Endothelial cell of umbilical vein (primary cell): ENCODE measurements at regions not wholly inside any gene's neighbourhood (a gene's known extent, or its start where the extent isn't known, plus 50 kb on each side); places are given as distances from the start of the nearest gene placed in this dataset.

Experiments used
- BruUV-seq: library from RNA; stranded (reverse); fragments of 400-500 nt; replicated peaks from 2 replicates; lab custom pipeline; 2021; lab: Mats Ljungman, UMichigan
- CTCF ChIA-PET: fragments of 300-600, 350-600 bp; sonication (Branson Sonifier 250); formaldehyde crosslinking; loops from one replicate; lab custom pipeline; 2021; ENCODE audit warnings: antibody characterized with exemption, inconsistent platforms; lab: Charles Lee
- POLR2A ChIA-PET: fragments of 300-600, 350-600 bp; sonication (Branson Sonifier 250); formaldehyde crosslinking; loops from one replicate; lab custom pipeline; 2021; ENCODE audit warnings: antibody characterized with exemption, inconsistent platforms; lab: Charles Lee
- DNase-seq: peaks from one replicate; pipeline ENCODE4 v3.0.0-alpha.2; 2011; ENCODE audit warnings: low read depth, low spot score
- FAIRE-seq: peaks from 2 replicates; lab custom pipeline; 2011; peaks lifted over from hg19 to GRCh38; lab: Jason Lieb, UNC
- H2AFZ ChIP-seq: 2 replicates; pipeline ENCODE4 v1.6.0; 2012; ENCODE audit warnings: low read depth, low read length, control low read depth, inconsistent platforms
- H3K27ac ChIP-seq: 2 replicates; pipeline ENCODE4 v1.5.1; 2011; ENCODE audit warnings: low read depth, mild to moderate bottlenecking, control low read depth, low read length, moderate library complexity; ENCODE audit not compliant: insufficient read depth
- H3K27me3 ChIP-seq, 2 experiments: 2 replicates each; pipeline versions ENCODE4 v1.6.0 to v1.6.1; 2011; ENCODE audit warnings: low read length in 2 of 2, mixed read lengths in 1 of 2; ENCODE audit not compliant: control insufficient read depth in 2 of 2, insufficient read depth in 2 of 2
- H3K36me3 ChIP-seq, 2 experiments: 2 replicates in 1 of 2; 3 replicates in 1 of 2; pipeline ENCODE4 v1.5.1; 2011; ENCODE audit warnings: low read length in 2 of 2, mild to moderate bottlenecking in 1 of 2, moderate library complexity in 1 of 2; ENCODE audit not compliant: control insufficient read depth in 2 of 2, insufficient read depth in 2 of 2; ENCODE audit errors: extremely low read depth in 1 of 2
- H3K4me1 ChIP-seq: 3 replicates; pipeline ENCODE4 v1.5.1; 2011; ENCODE audit warnings: mild to moderate bottlenecking, low read length; ENCODE audit not compliant: control insufficient read depth, insufficient read depth; ENCODE audit errors: extremely low read depth
- H3K4me2 ChIP-seq: 2 replicates; pipeline ENCODE4 v1.6.1; 2011; ENCODE audit warnings: low read length, control low read depth, mixed read lengths; ENCODE audit not compliant: insufficient read depth
- H3K4me3 ChIP-seq, 3 experiments: fragments of 200-600 bp in 1 of 3; sonication (generic), shearing (Covaris generic) in 1 of 3; replicated peaks in 1 of 3; 2 replicates each; pipeline ENCODE4 v1.5.1; 2011 to 2016; ENCODE audit warnings: control low read depth in 3 of 3, low read length in 3 of 3, mild to moderate bottlenecking in 2 of 3, inconsistent platforms in 1 of 3, low read depth in 1 of 3, moderate library complexity in 1 of 3; ENCODE audit not compliant: insufficient read depth in 1 of 3
- H3K79me2 ChIP-seq: 2 replicates; pipeline ENCODE4 v1.6.0; 2012; ENCODE audit warnings: low read length, inconsistent platforms; ENCODE audit not compliant: control insufficient read depth, insufficient read depth
- H3K9ac ChIP-seq: replicated peaks from 2 replicates; pipeline ENCODE3; 2011; ENCODE audit warnings: low read length, control low read depth; ENCODE audit not compliant: insufficient read depth; ENCODE audit errors: extremely low read depth
- H3K9me1 ChIP-seq: replicated peaks from 3 replicates; pipeline ENCODE4 v1.6.0; 2011; ENCODE audit warnings: mild to moderate bottlenecking, low read length; ENCODE audit not compliant: control insufficient read depth, insufficient read depth; ENCODE audit errors: extremely low read depth
- H3K9me3 ChIP-seq: replicated peaks from 2 replicates; pipeline ENCODE4 v1.5.1; 2012; ENCODE audit warnings: low read length, inconsistent platforms; ENCODE audit not compliant: control insufficient read depth, insufficient read depth
- H4K20me1 ChIP-seq: replicated peaks from 2 replicates; pipeline ENCODE3; 2011; ENCODE audit warnings: mild to moderate bottlenecking, low read length; ENCODE audit not compliant: control insufficient read depth, insufficient read depth; ENCODE audit errors: extremely low read depth
- EZH2 ChIP-seq: IDR thresholded peaks from 2 replicates; pipeline ENCODE4 v1.6.1; 2012; ENCODE audit warnings: borderline replicate concordance, low read depth, mild to moderate bottlenecking, moderate library complexity, low read length, inconsistent platforms; ENCODE audit not compliant: severe bottlenecking
- FOS ChIP-seq: IDR thresholded peaks from 2 replicates; pipeline ENCODE4 v1.6.1; 2011; ENCODE audit warnings: mild to moderate bottlenecking, low read length, moderate library complexity, borderline replicate concordance; ENCODE audit not compliant: insufficient read depth
- GATA2 ChIP-seq: IDR thresholded peaks from 2 replicates; pipeline ENCODE4 v1.7.0; 2011; ENCODE audit warnings: low read depth, mild to moderate bottlenecking, moderate library complexity, mixed read lengths, low read length; ENCODE audit not compliant: insufficient read length, insufficient read depth
- JUN ChIP-seq: IDR thresholded peaks from 2 replicates; pipeline ENCODE4 v1.6.1; 2011; ENCODE audit warnings: borderline replicate concordance, low read depth; ENCODE audit not compliant: insufficient read length, insufficient read depth
- MAX ChIP-seq: IDR thresholded peaks from 2 replicates; pipeline ENCODE4 v1.6.1; 2011; ENCODE audit not compliant: insufficient read depth, insufficient read length
- MYC ChIP-seq: IDR thresholded peaks from one replicate; pipeline ENCODE4 v1.6.1; 2011; ENCODE audit warnings: mild to moderate bottlenecking, low read depth, low read length
- POLR2A ChIP-seq: IDR thresholded peaks from 2 replicates; pipeline ENCODE4 v1.6.1; 2012; ENCODE audit warnings: low read depth, mild to moderate bottlenecking, control low read depth, low read length
- POLR2AphosphoS5 ChIP-seq: IDR thresholded peaks from 2 replicates; pipeline ENCODE4 v1.6.1; 2012; ENCODE audit warnings: low read depth, mild to moderate bottlenecking, control low read depth, low read length, moderate library complexity; ENCODE audit not compliant: insufficient read depth
- dilution Hi-C: fragments of 300-500 bp; cut with MboI; formaldehyde crosslinking; loops from one replicate; pipeline ENCODE4 v1.15.0; 2019; ENCODE audit warnings: low sequenced_read_pairs; ENCODE audit not compliant: extremely low pct_ligation_motif_present
- intact Hi-C: fragments of 100-400 bp; cut with micrococcal nuclease; formaldehyde crosslinking; loops from one replicate; pipeline ENCODE4 v1.10.0; 2022
- TF ChIP-seq, protein P1 (sequence below), 2 donors: IDR thresholded peaks; 1 replicate in 1 of 2; 2 replicates in 1 of 2; pipeline ENCODE4 v1.5.1; 2011; ENCODE audit warnings: low read length in 2 of 2, mild to moderate bottlenecking in 2 of 2, moderate library complexity in 2 of 2, control low read depth in 1 of 2, inconsistent platforms in 1 of 2, low read depth in 1 of 2; ENCODE audit not compliant: insufficient read depth in 1 of 2; ENCODE audit errors: extremely low read depth in 1 of 2

GRCh38 chr2:234579231-234579962 is 82.5 kb upstream of the ARL4C start:
- Histone ChIP-seq H3K4me2 (no peak overlapping the region), H3K27ac (no peak overlapping the region), H3K9ac (no peak overlapping the region), H3K36me3 (no peaks in the 10 kb centered on the region), H3K79me2 (no peaks in the 10 kb centered on the region), H4K20me1 (no peaks in the 10 kb centered on the region), H3K9me1 (no peaks in the 10 kb centered on the region), H3K4me3 (no peak overlapping the region), H3K27me3 (peaks cover 0 to 13% of the 10 kb centered on the region in 2 experiments), H3K9me3 (no peaks in the 10 kb centered on the region), H3K4me1 (no peaks in the 10 kb centered on the region), H2AFZ (no peak overlapping the region)
- DNase-seq (no peak), FAIRE-seq (no peak)
- ChIA-PET CTCF (interaction anchor here (0.5 kb wide), 1 partner anchor 508 kb away, joined by 4 read pairs; no protein-coding TSS in a partner anchor), POLR2A (interaction anchor here (0.6 kb wide), 1 partner anchor 301 kb away, joined by 3 read pairs; no protein-coding TSS in a partner anchor)
- TF ChIP-seq JUN, result no peak
- TF ChIP-seq POLR2A, result no peak
- no peak for TF ChIP-seq FOS
- no peak for TF ChIP-seq POLR2AphosphoS5
- TF ChIP-seq EZH2, result no peak
- no peak for TF ChIP-seq GATA2
- TF ChIP-seq MYC, result no peak
- TF ChIP-seq, protein P1, sequence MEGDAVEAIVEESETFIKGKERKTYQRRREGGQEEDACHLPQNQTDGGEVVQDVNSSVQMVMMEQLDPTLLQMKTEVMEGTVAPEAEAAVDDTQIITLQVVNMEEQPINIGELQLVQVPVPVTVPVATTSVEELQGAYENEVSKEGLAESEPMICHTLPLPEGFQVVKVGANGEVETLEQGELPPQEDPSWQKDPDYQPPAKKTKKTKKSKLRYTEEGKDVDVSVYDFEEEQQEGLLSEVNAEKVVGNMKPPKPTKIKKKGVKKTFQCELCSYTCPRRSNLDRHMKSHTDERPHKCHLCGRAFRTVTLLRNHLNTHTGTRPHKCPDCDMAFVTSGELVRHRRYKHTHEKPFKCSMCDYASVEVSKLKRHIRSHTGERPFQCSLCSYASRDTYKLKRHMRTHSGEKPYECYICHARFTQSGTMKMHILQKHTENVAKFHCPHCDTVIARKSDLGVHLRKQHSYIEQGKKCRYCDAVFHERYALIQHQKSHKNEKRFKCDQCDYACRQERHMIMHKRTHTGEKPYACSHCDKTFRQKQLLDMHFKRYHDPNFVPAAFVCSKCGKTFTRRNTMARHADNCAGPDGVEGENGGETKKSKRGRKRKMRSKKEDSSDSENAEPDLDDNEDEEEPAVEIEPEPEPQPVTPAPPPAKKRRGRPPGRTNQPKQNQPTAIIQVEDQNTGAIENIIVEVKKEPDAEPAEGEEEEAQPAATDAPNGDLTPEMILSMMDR (IDR thresholded peaks at IDR 0.05; ENCODE audit: extremely low read depth in 1 of 2, insufficient read depth in 1 of 2, low read depth in 1 of 2, low read length in 2 of 2), result no peak
- no peak for TF ChIP-seq MAX
- dilution Hi-C loops, result no loop called here
- intact Hi-C loops, result no loop called here
- BruUV-seq, result no TSS peak
